DMS114 treated with DMSO at 0.1 percent for 48 hours (cell line): ENCODE measurements at regions not wholly inside any gene's neighbourhood (a gene's known extent, or its start where the extent isn't known, plus 50 kb on each side); places are given as distances from the start of the nearest gene placed in this dataset.

Source experiments
- DNase-seq: peaks from one replicate; lab custom pipeline; 2025; ENCODE audit not compliant: unreplicated experiment; lab: John Stamatoyannopoulos, UW

GRCh38 chr9:16025627-16026026, 472.8 kb downstream of the CCDC171 start:
- no peak for DNase-seq

- no peak for DNase-seq
Observed at GRCh38 chr9:16026886-16027285, 474.0 kb downstream of the CCDC171 start.

GRCh38 chr9:16028548-16028947, 475.7 kb downstream of the CCDC171 start:
- DNase-seq: no peak

DNA sequence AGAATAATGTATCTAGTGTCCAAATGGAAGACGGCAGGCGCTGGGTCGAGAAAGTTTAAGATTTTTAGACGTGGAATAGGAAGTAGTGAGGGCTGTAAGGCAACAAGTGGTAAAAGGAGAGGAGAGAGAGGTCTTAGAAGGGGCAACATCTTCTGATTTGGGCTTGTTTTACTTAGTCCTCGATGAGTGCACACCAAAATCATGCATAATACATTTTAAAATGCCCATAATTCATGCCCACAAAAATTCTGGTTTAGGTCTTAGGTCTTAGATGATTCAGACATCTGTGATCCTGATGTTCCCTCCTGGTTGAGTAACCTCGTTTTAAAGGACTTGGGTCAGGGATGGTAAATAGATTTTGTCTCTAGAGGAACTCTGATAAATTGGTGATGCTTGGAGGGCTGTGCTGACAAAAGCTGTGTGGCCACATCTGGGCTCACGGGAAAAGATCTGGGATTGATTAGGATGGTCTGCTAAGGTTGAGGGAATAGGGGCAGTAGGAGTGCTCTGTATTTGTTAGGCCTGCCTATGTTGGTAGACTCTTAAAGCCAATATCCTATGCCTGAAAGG, 476.3 kb downstream of the CCDC171 start:
- no peak for DNase-seq

GRCh38 chr9:16029796-16030363, 477.0 kb downstream of the CCDC171 start:
- no peak for DNase-seq

DNA sequence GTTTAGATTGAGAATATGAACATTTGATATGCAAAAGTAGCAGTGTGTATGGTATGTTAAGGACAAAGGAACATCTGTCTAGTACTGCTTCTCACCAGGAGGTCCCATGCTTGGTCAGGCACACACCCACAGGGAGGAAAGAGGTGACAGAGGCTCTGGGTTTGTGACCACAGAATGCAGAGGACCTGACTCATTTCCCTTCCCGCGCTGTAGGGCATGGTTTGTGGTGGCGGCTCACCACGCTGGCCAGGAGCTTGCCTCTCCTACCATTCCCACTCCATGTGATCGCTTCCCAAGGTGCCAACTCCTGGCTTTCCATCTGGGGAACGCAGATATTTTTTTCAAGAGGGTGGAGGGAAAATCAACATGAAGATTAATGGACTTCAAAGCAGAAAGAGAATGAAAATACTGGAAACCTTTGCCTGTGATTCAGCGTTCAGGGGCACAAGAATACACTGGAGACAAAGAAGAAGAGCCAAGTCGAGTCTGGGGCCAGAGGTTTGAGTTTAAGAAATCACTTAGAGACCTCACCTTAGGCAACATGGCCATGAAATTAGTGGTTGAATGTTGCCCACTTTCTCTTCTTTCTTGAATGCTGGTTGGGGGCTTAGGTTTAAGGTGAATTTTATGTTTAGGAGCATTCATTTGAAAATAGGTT, 477.8 kb downstream of the CCDC171 start:
- DNase-seq: no peak

GRCh38 chr9:16031486-16031885, 478.6 kb downstream of the CCDC171 start:
- DNase-seq: no peak

DNA sequence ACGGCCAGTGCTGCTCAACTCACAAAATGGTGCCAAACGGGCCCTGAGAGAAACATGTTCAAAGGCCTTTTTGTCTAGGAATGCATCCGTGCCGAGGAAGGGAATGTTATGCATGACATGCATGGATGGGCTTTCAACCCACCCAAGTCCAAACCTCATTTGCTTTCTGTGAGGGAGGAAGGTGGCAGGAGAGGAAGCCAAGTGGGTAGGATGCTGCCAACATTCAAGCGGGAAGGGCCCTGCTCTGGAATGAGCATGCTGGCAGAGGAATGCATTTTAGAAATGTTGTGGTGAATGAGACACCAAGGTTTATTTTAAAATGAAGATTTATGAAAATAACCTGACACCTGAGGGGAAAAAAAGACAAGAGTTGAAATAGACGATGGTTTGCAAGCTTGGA, 479.1 kb downstream of the CCDC171 start:
- no peak for DNase-seq

GRCh38 chr9:16032799-16033198, 480.0 kb downstream of the CCDC171 start:
- DNase-seq: no peak

- DNase-seq: no peak
Observed at GRCh38 chr9:16033253-16033652, 480.4 kb downstream of the CCDC171 start.

GRCh38 chr9:16033921-16034691, 481.3 kb downstream of the CCDC171 start:
- no peak for DNase-seq

GRCh38 chr9:16039218-16039987, 486.6 kb downstream of the CCDC171 start:
- DNase-seq: no peak

- DNase-seq: no peak
Observed at GRCh38 chr9:16039988-16040761, 487.3 kb downstream of the CCDC171 start.

DNA sequence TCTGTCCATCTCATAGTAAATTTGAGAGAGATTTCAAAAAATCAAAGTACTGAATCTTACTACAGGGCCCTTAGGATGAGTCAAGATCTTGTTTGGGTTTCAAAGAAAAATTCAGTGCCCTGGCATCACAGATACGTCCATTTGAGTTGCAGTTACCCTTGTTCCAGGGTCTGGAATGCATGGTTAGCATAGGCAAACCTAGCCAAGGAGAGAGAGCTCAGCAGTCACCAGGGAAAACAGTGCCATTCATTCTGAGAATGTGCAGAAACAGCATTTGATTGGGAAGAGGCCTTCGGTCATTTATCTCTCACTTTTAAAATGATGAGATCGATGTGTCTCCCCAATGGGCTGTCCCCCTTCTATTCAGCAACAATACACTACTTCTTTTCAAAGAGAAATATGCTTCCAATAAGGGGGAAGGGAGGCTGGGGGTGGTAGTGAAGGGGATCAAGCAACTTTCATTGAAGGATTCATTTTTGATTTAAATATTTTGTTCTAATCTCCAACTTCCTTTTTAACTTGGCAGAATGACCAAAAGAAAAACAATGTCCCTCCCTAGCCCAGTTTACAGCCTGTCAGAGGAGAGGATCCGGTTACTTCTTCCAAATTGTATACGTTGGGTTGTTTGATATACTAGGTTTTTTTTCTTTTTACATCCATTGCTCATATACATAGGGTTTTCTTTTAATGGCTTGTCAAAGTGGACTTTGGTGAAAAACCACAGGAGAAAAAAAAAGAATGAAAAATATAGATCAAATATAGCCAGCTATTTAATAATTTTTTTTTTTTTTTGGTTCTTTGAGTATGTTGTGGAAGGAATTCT, 491.1 kb downstream of the CCDC171 start:
- no peak for DNase-seq

- DNase-seq: no peak
Observed at GRCh38 chr9:16044579-16044881, 491.7 kb downstream of the CCDC171 start.

GRCh38 chr9:16045651-16046280, 492.9 kb downstream of the CCDC171 start:
- DNase-seq: no peak

DNA sequence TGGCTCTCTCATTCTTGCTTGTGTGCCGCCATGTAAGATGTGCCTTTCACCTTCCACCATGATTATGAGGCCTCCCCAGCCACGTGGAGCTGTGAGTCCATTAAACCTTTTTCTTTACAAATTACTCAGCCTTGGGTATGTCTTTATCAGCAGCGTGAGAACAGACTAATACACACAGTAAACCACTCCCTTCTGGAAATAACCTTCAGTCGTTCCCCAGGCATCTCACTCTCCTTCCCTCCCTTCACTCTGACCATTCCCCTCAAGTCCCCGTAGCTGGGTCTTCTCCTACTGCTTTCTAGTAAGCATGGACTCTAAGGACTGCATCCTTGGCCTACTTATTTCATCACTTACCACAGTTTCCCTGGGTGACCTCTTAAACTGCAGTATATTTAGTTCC, 493.9 kb downstream of the CCDC171 start:
- DNase-seq: no peak

GRCh38 chr9:16048129-16048528, 495.3 kb downstream of the CCDC171 start:
- no peak for DNase-seq

DNA sequence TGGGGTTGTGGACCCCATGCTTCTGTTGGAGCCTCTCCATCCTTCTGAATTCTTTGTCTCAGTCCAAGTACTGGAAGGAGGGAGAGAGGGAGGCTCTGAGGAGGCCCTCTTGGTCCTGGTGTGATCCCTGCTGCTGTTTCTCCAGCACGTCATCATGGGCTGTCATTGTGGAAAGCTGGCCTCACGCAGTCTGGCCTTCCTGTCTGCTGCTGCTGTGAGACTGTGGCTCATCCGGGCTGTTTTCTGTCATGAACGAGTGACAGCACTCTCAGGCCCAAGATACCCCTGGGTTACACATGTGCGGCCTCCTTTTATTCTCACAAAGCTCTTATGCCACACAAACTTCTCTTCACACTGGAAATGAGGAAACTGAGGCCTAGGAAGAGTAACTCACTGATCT, 499.3 kb downstream of the CCDC171 start:
- no peak for DNase-seq
